ENCODE measurements at regions not wholly inside any gene's neighbourhood (a gene's known extent, or its start where the extent isn't known, plus 50 kb on each side); places are given as distances from the start of the nearest gene placed in this dataset.

DNA sequence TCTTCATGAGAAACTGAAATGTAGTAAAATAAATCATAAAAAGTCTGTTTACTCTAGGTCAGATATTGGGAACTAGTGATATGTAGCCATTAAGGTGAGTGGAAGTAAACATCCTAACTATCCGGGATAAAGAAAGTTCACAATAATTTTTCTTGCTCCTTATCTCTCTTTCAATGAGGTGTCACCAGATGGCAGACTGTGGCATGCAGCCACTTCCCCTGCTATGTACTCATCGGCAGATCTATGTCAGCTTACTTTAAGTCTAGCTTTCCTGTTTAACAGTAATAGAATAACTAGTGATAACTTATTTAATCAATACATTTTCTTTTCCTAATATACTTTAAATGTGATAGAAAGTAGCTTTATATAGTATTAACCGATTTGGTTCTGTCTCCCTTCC is 181.9 kb downstream of the NDFIP2 start:
- TF ChIP-seq EZH2phosphoT487 (conservative IDR thresholded peaks at IDR 0.05; ENCODE audit: low read length), result no peak
- TF ChIP-seq, protein P1, sequence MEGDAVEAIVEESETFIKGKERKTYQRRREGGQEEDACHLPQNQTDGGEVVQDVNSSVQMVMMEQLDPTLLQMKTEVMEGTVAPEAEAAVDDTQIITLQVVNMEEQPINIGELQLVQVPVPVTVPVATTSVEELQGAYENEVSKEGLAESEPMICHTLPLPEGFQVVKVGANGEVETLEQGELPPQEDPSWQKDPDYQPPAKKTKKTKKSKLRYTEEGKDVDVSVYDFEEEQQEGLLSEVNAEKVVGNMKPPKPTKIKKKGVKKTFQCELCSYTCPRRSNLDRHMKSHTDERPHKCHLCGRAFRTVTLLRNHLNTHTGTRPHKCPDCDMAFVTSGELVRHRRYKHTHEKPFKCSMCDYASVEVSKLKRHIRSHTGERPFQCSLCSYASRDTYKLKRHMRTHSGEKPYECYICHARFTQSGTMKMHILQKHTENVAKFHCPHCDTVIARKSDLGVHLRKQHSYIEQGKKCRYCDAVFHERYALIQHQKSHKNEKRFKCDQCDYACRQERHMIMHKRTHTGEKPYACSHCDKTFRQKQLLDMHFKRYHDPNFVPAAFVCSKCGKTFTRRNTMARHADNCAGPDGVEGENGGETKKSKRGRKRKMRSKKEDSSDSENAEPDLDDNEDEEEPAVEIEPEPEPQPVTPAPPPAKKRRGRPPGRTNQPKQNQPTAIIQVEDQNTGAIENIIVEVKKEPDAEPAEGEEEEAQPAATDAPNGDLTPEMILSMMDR (IDR thresholded peaks at IDR 0.05; ENCODE audit: insufficient read depth, low read length, poor library complexity, severe bottlenecking), result no peak

Data from SU-DHL-6 (cell line).